Thyroid gland (tissue), 4 donors: ENCODE measurements at regions not wholly inside any gene's neighbourhood (a gene's known extent, or its start where the extent isn't known, plus 50 kb on each side); places are given as distances from the start of the nearest gene placed in this dataset.

ENCODE experiments used
- DNase-seq, 2 donors: peaks; one replicate each; pipeline ENCODE4 v3.0.0-alpha.2; 2019
- H3K27ac ChIP-seq, 3 donors: fragments of 200-600 bp; sonication (generic); 1 replicate in 2 of 3; 2 replicates in 1 of 3; pipeline ENCODE4 v1.5.1; 2016 to 2019; ENCODE audit warnings: mild to moderate bottlenecking in 1 of 3, moderate library complexity in 1 of 3
- H3K27me3 ChIP-seq: fragments of 200-600 bp; sonication (generic); one replicate; pipeline ENCODE4 v1.5.1; 2019
- H3K36me3 ChIP-seq, 2 donors: fragments of 200-600 bp; sonication (generic); one replicate each; pipeline ENCODE4 v1.5.1; 2016 to 2019
- H3K4me1 ChIP-seq, 2 donors: fragments of 200-600 bp; sonication (generic); one replicate each; pipeline ENCODE4 v1.5.1; 2017 to 2019
- H3K4me3 ChIP-seq, 3 donors: fragments of 200-600 bp; sonication (generic); replicated peaks in 1 of 3; 1 replicate in 2 of 3; 2 replicates in 1 of 3; pipeline ENCODE4 v1.5.1; 2016; ENCODE audit warnings: mild to moderate bottlenecking in 1 of 3
- H3K9me3 ChIP-seq: fragments of 200-600 bp; sonication (generic); one replicate; pipeline ENCODE4 v1.5.1; 2017
- CTCF ChIP-seq, 6 experiments: fragments of 200-600 bp in 3 of 6; fragments of 450-650 bp in 3 of 6; sonication (generic) in 3 of 6; IDR thresholded peaks; one replicate each; pipeline ENCODE4 v1.5.1; 2016 to 2019; ENCODE audit warnings: antibody characterized with exemption in 6 of 6, mild to moderate bottlenecking in 2 of 6, inconsistent platforms in 1 of 6, moderate library complexity in 1 of 6
- POLR2A ChIP-seq, 2 donors: fragments of 450-650 bp; IDR thresholded peaks; one replicate each; pipeline ENCODE4 v1.6.1; 2017; ENCODE audit warnings: antibody characterized with exemption in 2 of 2, mild to moderate bottlenecking in 2 of 2, moderate library complexity in 1 of 2
- WGBS, 2 donors: methylation state at CpG; one replicate each; pipeline ENCODE4 v1.1.5; 2017; 5-methylcytosine and 5-hydroxymethylcytosine counted together
- intact Hi-C: fragments of 100-400 bp; cut with DNase I; formaldehyde crosslinking; loops from one replicate; pipeline ENCODE4 v1.15.1; 2023

DNA sequence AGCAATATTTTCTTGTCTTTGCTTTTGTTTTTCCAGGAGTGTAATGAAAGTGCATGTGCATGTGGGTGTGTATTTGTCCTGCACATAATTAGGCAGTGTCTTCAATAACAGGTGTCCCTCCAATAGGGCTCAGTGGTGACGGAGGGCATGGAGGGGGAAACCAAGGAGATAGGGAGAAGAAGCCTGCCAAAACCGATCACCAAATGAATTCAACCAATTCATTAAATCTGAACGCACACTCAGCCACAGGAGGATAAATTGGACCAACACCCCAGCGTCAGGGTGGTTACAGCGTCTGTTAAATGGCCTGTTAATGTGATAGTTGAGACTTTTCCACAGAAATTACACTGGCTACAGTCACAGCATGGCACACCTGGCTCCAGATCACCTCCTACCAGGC lies 527.6 kb downstream of the CD83 start:
- Histone ChIP-seq H3K4me1 (peaks cover 4 to 12% of the 10 kb centered on the region in 2 donors), H3K36me3 (no peaks in the 10 kb centered on the region), H3K27me3 (no peaks in the 10 kb centered on the region), H3K4me3 (no peak overlapping the region), H3K9me3 (no peaks in the 10 kb centered on the region), H3K27ac (no peak overlapping the region)
- intact Hi-C loops = no loop called here
- no peak for DNase-seq
- 86 to 87% methylated on average over 5 of the region's 5 CpGs for WGBS, 2 donors
- no peak for TF ChIP-seq POLR2A (IDR thresholded peaks at IDR 0.05)
- no peak for TF ChIP-seq CTCF (IDR thresholded peaks at IDR 0.05)

GRCh38 chr6:14645841-14646240 lies 528.3 kb downstream of the CD83 start:
- Histone ChIP-seq H3K4me3 (no peak overlapping the region), H3K36me3 (no peaks in the 10 kb centered on the region), H3K27ac (no peak overlapping the region), H3K9me3 (no peaks in the 10 kb centered on the region), H3K27me3 (no peaks in the 10 kb centered on the region), H3K4me1 (peaks cover 4 to 9% of the 10 kb centered on the region in 2 donors)
- DNase-seq = no peak
- intact Hi-C loops = no loop called here
- WGBS, 2 donors = 96 to 100% methylated on average over 3 of the region's 3 CpGs
- TF ChIP-seq CTCF (IDR thresholded peaks at IDR 0.05) = no peak
- TF ChIP-seq POLR2A (IDR thresholded peaks at IDR 0.05) = no peak

DNA sequence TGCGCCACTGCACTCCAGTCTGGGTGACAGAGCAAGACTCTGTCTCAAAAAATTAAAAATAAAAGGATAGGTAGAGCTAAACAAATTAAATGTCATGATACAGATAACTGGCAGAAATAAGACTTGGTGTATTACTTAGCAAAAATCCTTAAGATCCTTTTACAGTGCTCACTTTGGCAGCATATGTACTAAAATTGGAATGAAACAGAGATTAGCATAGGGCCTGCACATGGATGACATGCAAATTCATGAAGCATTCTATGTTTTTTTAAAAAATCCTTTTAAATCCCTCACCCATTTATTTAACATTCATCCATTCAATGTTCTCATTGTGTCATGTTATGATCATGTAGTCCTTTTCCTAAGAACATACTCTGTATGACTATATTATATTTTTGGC lies 528.8 kb downstream of the CD83 start:
- Histone ChIP-seq H3K27me3 (no peaks in the 10 kb centered on the region), H3K36me3 (no peaks in the 10 kb centered on the region), H3K4me1 (peaks cover 4 to 9% of the 10 kb centered on the region in 2 donors), H3K27ac (no peak overlapping the region), H3K9me3 (no peaks in the 10 kb centered on the region), H3K4me3 (no peak overlapping the region)
- intact Hi-C loops = no loop called here
- WGBS, 2 donors = 94 to 100% methylated on average over 1 of the region's 1 CpG
- TF ChIP-seq CTCF (IDR thresholded peaks at IDR 0.05) (no peak), POLR2A (IDR thresholded peaks at IDR 0.05) (no peak)
- no peak for DNase-seq

DNA sequence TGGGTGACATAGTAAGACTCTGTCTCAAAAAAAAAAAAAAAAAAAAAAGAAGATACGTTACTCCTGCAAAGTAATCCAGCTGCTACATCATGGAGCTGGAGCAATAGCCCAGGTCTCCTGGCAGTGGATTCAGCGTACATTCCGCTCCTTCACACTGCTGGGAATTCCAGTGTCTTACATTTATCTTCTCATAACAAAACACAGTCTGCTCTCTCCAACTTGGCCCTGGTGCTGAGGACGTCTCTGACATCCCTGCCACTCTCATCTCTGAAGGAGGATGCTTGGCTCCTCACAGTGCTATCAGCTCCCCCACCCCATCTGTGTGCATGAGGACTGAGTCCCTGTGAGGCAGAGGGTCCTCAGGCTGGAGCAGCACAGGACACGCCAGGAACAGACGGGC lies 529.8 kb downstream of the CD83 start:
- no peak for TF ChIP-seq CTCF (IDR thresholded peaks at IDR 0.05)
- TF ChIP-seq POLR2A (IDR thresholded peaks at IDR 0.05) = no peak
- no peak overlapping the region for H3K4me3 ChIP-seq
- intact Hi-C loops = no loop called here
- H3K27me3 ChIP-seq = no peaks in the 10 kb centered on the region
- DNase-seq = no peak
- H3K9me3 ChIP-seq = no peaks in the 10 kb centered on the region
- H3K27ac ChIP-seq = no peak overlapping the region
- 81 to 90% methylated on average over 6 of the region's 6 CpGs for WGBS, 2 donors
- H3K4me1 ChIP-seq = peaks cover 4 to 9% of the 10 kb centered on the region in 2 donors
- H3K36me3 ChIP-seq = no peaks in the 10 kb centered on the region

DNA sequence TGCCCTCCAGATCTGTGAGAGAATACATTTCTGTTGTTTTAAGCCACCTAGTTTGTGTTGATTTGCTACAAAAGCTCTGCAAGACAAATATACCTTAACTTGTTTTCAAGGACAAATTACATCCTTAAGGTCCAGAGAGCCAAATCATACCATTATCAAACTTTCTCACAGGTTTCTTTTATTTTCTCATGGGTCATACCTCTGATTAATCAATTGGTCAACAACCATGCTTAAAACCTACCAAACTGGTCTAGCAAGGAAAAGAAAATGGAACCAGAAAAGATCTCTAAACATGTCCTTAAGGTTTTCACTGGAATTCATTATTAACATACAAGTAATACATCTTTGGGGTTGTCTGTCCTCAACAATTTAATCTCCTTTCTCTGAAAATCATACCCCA lies 535.0 kb downstream of the CD83 start:
- Histone ChIP-seq H3K27ac (no peak overlapping the region), H3K4me1 (peaks cover 4 to 13% of the 10 kb centered on the region in 2 donors), H3K36me3 (no peaks in the 10 kb centered on the region), H3K27me3 (no peaks in the 10 kb centered on the region), H3K4me3 (no peak overlapping the region), H3K9me3 (no peaks in the 10 kb centered on the region)
- intact Hi-C loops = no loop called here
- no peak for DNase-seq
- TF ChIP-seq POLR2A (IDR thresholded peaks at IDR 0.05) (no peak), CTCF (IDR thresholded peaks at IDR 0.05) (no peak)
